ENCODE measurements at regions not wholly inside any gene's neighbourhood (a gene's known extent, or its start where the extent isn't known, plus 50 kb on each side); places are given as distances from the start of the nearest gene placed in this dataset.

- TF ChIP-seq, protein P1, sequence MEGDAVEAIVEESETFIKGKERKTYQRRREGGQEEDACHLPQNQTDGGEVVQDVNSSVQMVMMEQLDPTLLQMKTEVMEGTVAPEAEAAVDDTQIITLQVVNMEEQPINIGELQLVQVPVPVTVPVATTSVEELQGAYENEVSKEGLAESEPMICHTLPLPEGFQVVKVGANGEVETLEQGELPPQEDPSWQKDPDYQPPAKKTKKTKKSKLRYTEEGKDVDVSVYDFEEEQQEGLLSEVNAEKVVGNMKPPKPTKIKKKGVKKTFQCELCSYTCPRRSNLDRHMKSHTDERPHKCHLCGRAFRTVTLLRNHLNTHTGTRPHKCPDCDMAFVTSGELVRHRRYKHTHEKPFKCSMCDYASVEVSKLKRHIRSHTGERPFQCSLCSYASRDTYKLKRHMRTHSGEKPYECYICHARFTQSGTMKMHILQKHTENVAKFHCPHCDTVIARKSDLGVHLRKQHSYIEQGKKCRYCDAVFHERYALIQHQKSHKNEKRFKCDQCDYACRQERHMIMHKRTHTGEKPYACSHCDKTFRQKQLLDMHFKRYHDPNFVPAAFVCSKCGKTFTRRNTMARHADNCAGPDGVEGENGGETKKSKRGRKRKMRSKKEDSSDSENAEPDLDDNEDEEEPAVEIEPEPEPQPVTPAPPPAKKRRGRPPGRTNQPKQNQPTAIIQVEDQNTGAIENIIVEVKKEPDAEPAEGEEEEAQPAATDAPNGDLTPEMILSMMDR (IDR thresholded peaks at IDR 0.05) = no peak
- DNase-seq (peak; percentile 48 to 64), ATAC-seq (peak; percentile 84 to 88 (median 86))
- Histone ChIP-seq H3K4me3 (ENCODE audit: low read length) (peak overlapping the region; percentile 10), H3K27me3 (ENCODE audit: control insufficient read depth, insufficient read depth, low read length) (peaks cover 14% of the 10 kb centered on the region), H3K36me3 (ENCODE audit: control insufficient read depth, insufficient read depth, low read length) (no peaks in the 10 kb centered on the region), H3K27ac (ENCODE audit: low read length) (peak overlapping the region; percentile 8), H3K4me1 (ENCODE audit: control insufficient read depth, insufficient read depth, low read length) (peaks cover 42% of the 10 kb centered on the region), H3K9me3 (ENCODE audit: control insufficient read depth, insufficient read depth, low read length) (no peaks in the 10 kb centered on the region)
- Mint-ChIP-seq H3K27ac (peak overlapping the region; percentile 77 to 83), H3K4me3 (peak overlapping the region; percentile 84), H3K36me3 (no peaks in the 10 kb centered on the region), H3K9me3 (no peaks in the 10 kb centered on the region), H3K4me1 (peaks cover 22 to 41% of the 10 kb centered on the region in 2 donors), H3K27me3 (ENCODE audit: low read depth in 2 of 2) (peaks cover 37 to 62% of the 10 kb centered on the region in 2 donors)
- intact Hi-C loops (cut with micrococcal nuclease) = loop anchor here (1.0 kb wide), 1 partner anchor 18 kb away; no protein-coding TSS in a partner anchor
- WGBS (ENCODE audit: insufficient coverage) = 24% methylated on average over 35 of the region's 36 CpGs
Measured at GRCh38 chr15:70474471-70475406, 288.6 kb downstream of the UACA start.

DNA sequence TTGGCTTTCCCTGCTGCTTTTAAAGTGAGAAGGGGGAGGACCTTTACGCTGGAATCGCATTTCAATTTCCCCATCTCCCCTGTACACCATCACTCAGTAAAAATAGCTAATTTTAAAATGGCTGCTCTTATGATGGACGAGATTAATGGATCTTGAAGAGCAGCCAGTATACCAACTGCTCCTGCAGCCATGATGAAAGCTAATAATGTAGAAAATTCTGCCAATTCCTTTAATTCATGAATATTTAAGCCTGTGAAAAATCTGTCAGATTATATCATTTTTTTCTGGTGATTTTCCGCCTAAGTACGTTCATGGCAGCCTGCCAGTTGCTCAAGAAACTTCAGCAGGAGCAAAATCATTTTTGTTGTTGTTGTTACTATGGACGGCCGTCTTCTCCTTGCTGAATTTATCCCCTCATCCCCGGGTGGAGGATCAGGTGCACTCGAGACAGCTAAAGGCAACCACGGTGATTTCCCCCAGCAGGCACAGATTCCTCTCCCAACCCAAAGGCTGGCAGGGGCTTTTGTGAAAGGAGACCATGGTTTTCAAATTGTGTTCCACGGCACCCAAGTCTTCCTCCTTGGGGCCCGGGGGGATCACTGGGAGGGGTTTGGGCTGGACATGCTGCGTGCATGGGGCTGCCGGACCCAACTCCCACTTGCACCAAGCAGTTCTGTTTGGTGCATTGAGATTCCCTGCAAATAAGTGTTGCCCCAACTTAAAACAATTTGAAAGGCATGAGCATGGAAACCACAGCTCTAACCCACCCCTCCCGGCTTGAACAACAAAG, 289.6 kb downstream of the UACA start:
- H3K9me3 ChIP-seq (ENCODE audit: control insufficient read depth, insufficient read depth, low read length) = no peaks in the 10 kb centered on the region
- peaks cover 18 to 38% of the 10 kb centered on the region in 2 donors for H3K4me1 Mint-ChIP-seq
- ATAC-seq (no peak), DNase-seq (no peak)
- H3K36me3 Mint-ChIP-seq = no peaks in the 10 kb centered on the region
- H3K27ac ChIP-seq (ENCODE audit: low read length) = no peak overlapping the region
- H3K27me3 ChIP-seq (ENCODE audit: control insufficient read depth, insufficient read depth, low read length) = peaks cover 14% of the 10 kb centered on the region
- intact Hi-C loops (cut with micrococcal nuclease) = no loop called here
- no peaks in the 10 kb centered on the region for H3K9me3 Mint-ChIP-seq
- TF ChIP-seq, protein P1 (IDR thresholded peaks at IDR 0.05) = no peak
- no peak overlapping the region for H3K27ac Mint-ChIP-seq
- WGBS (ENCODE audit: insufficient coverage) = 59% methylated on average over 13 of the region's 15 CpGs
- H3K4me1 ChIP-seq (ENCODE audit: control insufficient read depth, insufficient read depth, low read length) = peaks cover 34% of the 10 kb centered on the region
- H3K27me3 Mint-ChIP-seq (ENCODE audit: low read depth in 2 of 2) = peaks cover 44 to 69% of the 10 kb centered on the region in 2 donors
- no peak overlapping the region for H3K4me3 ChIP-seq (ENCODE audit: low read length)
- no peak overlapping the region for H3K4me3 Mint-ChIP-seq
- H3K36me3 ChIP-seq (ENCODE audit: control insufficient read depth, insufficient read depth, low read length) = no peaks in the 10 kb centered on the region

DNA sequence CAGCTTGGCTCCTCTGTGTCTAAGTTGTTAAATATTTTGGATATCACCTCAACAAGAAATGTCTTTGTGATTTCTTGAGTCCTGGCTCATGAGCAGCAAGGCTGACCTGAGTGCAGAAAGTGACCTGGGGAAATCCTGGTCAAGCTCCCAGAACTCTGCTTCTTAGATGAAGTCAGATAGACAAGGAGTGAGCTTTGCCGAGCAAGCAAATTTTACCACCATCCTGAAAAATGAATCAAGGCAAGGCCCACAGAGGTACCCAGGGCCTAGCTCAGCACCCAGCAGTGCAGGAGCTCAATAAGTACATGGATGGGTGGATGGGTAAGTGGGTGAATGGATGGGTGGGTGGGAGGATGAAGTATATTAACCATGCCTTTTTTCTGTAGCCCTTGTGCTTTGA, 291.8 kb downstream of the UACA start:
- Histone ChIP-seq H3K27ac (ENCODE audit: low read length) (no peak overlapping the region), H3K4me1 (ENCODE audit: control insufficient read depth, insufficient read depth, low read length) (peaks cover 22% of the 10 kb centered on the region), H3K9me3 (ENCODE audit: control insufficient read depth, insufficient read depth, low read length) (no peaks in the 10 kb centered on the region), H3K36me3 (ENCODE audit: control insufficient read depth, insufficient read depth, low read length) (no peaks in the 10 kb centered on the region), H3K27me3 (ENCODE audit: control insufficient read depth, insufficient read depth, low read length) (peaks cover 22% of the 10 kb centered on the region), H3K4me3 (ENCODE audit: low read length) (no peak overlapping the region)
- Mint-ChIP-seq H3K27me3 (ENCODE audit: low read depth in 2 of 2) (peaks cover 46 to 84% of the 10 kb centered on the region in 2 donors), H3K9me3 (no peaks in the 10 kb centered on the region), H3K4me3 (no peak overlapping the region), H3K4me1 (peaks cover 14 to 30% of the 10 kb centered on the region in 2 donors), H3K27ac (no peak overlapping the region), H3K36me3 (no peaks in the 10 kb centered on the region)
- 31% methylated on average over 1 of the region's 1 CpG for WGBS (ENCODE audit: insufficient coverage)
- TF ChIP-seq, protein P1 (IDR thresholded peaks at IDR 0.05) = no peak
- ATAC-seq = no peak
- intact Hi-C loops (cut with micrococcal nuclease) = no loop called here
- no peak for DNase-seq
